ENCODE measurements at regions not wholly inside any gene's neighbourhood (a gene's known extent, or its start where the extent isn't known, plus 50 kb on each side); places are given as distances from the start of the nearest gene placed in this dataset.
"Not testable (repeated sequence)": the region's sequence is repeated elsewhere in the genome, so short reads cannot be mapped to it uniquely, and the experiment has no call there.

- DNase-seq (ENCODE audit: low read depth in 4 of 4, low spot score in 1 of 4) = no peak
Measured at GRCh38 chr5:58204966-58205365, 254.9 kb downstream of the PLK2 start.

DNA sequence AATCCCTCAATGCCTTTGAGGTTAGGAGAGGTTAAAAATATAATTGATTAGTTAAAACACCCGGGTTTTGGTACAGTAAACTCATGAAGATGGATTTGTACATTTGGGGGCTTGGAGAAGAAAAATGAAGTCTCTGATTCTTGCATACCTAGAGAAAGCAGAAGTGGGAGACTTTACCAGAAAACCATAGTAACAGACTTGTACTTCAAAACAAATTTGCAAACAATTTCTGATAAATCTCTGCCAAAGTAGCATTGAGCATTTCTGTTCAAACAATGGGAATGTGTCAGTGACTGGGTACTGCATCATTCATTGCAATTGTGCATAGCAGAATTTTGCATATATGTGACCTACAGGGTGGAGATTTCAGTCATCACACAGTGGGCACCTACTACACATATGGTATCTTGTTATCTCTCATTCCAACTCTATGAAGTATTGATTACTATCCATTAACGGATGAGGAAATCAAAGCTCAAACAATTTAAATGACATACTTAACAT is 256.9 kb downstream of the PLK2 start:
- DNase-seq (ENCODE audit: low read depth in 4 of 4, low spot score in 1 of 4) = no peak

DNA sequence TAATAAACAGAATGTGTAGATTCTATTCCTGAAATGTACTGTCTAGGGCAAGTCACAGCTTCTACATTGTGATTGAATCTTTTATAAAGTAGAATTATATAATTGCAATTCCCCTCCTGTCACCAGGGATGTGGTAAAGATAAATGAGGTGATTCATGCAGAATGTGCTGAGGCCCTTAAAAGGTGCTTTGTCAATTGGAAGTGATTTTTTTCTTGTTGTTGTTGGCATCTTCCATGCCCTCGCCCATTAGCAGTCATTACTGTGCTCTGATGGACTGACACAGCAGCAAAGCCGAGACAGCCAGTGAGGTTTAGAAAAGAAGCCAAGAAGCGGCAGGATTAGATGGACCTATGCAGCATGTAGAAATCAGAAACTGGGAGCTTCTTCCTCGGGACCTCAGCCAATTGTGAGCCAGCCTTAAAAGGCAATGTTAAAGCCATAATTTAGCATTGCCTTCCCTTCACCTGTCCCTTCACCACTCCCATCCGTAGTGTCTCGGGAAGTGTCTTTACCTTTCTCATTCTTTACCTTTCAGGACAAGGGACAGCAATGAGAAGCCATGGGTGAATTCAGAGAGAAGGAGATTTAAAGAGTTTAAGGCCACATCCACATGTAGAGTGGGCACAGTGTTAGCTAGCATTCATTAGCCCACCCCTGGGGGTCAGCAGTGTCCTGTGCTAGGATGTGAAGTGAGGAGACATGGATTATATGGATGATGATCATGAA is 257.8 kb downstream of the PLK2 start:
- no peak for DNase-seq (ENCODE audit: low read depth in 4 of 4, low spot score in 1 of 4)

- no peak for DNase-seq (ENCODE audit: low read depth in 4 of 4, low spot score in 1 of 4)
Measured at GRCh38 chr5:58200451-58200850, 259.4 kb downstream of the PLK2 start.

GRCh38 chr5:58199087-58199486 is 260.8 kb downstream of the PLK2 start:
- no peak for DNase-seq (ENCODE audit: low read depth in 4 of 4, low spot score in 1 of 4)

GRCh38 chr5:58198330-58198729 is 261.6 kb downstream of the PLK2 start:
- no peak for DNase-seq (ENCODE audit: low read depth in 4 of 4, low spot score in 1 of 4)

DNA sequence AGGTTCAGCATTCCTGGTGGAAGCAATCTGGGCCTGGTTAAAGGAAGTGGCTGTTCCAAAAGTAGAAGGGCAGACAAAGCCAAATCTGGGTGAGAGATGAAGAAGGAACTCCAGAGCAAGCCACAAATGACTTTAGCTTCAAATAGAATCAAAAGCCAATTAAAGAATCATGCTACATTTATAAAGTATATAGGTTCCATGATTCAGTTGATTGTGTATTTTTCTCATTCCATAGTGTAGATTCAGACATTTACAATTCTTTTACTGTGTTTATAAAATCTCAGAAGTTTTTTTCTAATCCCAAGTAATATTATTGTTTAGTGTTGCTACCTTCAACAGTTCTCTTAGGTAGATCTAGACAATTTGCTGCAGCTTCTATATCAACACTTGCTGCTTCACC is 262.0 kb downstream of the PLK2 start:
- DNase-seq (ENCODE audit: low read depth in 4 of 4, low spot score in 1 of 4) = no peak

DNA sequence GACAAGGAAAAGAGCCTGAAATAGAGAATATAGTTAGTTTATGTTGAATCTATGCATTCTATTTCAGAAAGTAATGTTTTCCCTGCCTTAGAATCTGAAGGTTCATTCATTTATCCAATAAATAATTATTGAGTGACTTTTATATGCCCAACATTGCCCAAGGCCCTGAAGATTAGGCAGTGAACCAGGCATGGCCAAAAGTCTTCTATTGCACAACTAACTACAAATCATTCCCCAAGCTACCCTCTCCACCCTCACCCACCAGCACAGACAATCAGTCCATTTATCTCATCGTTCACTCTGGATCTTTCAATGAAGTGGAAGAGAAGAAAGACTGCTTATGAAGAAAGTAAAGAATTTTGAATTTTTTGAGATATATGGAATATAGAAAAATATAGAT is 268.4 kb downstream of the PLK2 start:
- DNase-seq (ENCODE audit: low read depth in 4 of 4, low spot score in 1 of 4) = no peak

DNA sequence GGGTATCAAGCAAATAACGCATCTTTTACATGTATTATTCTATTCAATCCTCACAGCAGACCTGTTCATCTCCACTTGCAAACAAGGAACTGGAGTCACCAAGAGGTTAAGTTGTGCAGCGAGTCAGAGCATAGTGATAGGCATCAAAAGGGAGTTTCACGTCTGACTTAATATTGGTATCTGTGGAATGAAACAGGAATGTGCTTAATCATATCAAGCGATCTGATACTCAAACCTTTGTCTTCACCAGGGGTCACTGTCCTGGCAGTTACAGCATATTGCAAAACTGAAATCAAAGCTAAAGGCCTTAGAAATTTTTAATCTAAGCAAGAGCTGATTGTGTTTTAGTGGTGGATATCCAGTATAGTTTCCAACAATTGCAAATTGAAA is 271.6 kb downstream of the PLK2 start:
- no peak for DNase-seq (ENCODE audit: low read depth in 4 of 4, low spot score in 1 of 4)

DNA sequence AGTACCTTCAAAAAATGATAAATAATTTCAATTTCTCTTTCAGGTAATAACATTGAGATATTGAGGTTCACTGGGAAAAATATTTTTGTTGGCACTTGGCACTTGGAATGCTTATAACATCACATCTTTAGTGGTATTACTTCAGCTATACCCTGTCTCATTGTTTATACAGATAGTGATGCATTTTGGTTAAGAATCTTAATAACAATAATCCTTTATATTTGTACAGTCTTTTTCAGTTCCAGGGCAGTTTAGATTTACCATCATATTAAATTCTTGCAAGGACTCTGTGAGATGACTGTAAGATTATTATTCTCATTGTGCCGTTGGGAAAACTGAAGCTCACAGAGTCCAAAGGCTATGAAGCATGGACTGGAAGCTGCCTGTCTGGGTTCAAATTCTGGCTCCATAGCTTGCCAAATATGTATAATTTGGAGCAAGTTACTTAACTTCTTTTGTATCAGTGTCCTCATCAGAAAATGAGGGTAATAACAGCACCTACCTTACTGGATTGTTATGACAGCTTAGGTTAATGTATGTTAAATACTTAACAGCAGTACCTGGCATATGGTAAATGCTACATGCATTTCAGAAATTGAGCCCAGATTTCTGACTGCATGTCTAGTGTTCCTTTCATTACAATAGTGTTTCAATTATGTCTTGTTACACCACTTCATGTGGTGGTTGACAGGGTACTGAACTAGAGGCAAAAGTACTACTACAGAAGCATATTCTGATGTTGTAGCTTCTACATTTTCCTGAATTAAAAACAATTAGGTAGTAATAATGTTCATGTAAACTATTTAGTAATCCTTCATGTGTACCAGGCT is 272.2 kb downstream of the PLK2 start:
- no peak for DNase-seq (ENCODE audit: low read depth in 4 of 4, low spot score in 1 of 4)

- no peak for DNase-seq (ENCODE audit: low read depth in 4 of 4, low spot score in 1 of 4)
Measured at GRCh38 chr5:58185801-58186200, 274.1 kb downstream of the PLK2 start.

- DNase-seq (ENCODE audit: low read depth in 4 of 4, low spot score in 1 of 4) = no peak
Measured at GRCh38 chr5:58185397-58185796, 274.5 kb downstream of the PLK2 start.

- no peak for DNase-seq (ENCODE audit: low read depth in 4 of 4, low spot score in 1 of 4)
Measured at GRCh38 chr5:58184910-58185309, 275.0 kb downstream of the PLK2 start.

- no peak for DNase-seq (ENCODE audit: low read depth in 4 of 4, low spot score in 1 of 4)
Measured at GRCh38 chr5:58183786-58184085, 276.1 kb downstream of the PLK2 start.

- DNase-seq (ENCODE audit: low read depth in 4 of 4, low spot score in 1 of 4) = no peak
Measured at GRCh38 chr5:58183078-58183785, 276.7 kb downstream of the PLK2 start.

GRCh38 chr5:58182287-58182841 is 277.5 kb downstream of the PLK2 start:
- no peak for DNase-seq (ENCODE audit: low read depth in 4 of 4, low spot score in 1 of 4)

- no peak for DNase-seq (ENCODE audit: low read depth in 4 of 4, low spot score in 1 of 4)
Measured at GRCh38 chr5:58181578-58182286, 278.2 kb downstream of the PLK2 start.

DNA sequence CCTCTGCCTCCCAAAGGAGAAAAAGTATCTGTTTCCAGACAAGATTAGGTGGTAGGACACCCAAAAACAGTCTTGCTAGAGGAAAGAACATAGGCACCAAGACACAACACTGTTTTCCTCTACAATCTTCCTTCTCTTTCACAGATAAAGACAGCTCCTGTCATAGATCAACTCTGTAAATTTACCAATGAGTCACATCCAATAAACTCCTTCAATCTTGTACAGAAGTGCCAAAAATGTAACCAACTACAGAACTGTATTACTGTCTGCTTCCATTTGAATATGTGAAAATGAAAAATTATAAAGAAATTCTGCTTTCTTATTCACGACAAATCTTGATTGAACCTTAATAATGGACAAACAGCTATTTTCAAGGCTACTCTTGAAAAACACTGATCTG is 286.9 kb downstream of the PLK2 start:
- no peak for DNase-seq (ENCODE audit: low read depth in 4 of 4, low spot score in 1 of 4)

DNA sequence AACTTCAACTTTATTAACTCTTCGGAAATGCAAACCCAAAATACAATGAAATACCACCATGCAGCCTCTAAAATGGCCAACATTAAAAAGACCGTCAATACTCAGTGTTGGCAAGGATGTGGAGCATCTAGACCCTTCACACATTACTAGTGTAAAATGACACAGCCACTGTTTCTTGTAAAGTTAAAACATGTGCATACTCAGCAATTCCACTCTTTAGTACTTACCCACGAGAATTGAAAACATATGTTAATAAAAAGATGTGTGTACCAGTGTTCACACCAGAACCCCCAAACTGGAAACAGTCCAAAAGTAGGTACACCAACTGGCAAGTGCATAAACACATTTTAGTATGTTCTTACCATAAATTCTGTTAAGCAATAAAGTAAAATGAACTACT is 294.7 kb downstream of the PLK2 start:
- DNase-seq (ENCODE audit: low read depth in 4 of 4, low spot score in 1 of 4) = no peak

GRCh38 chr5:58161889-58162288 is 298.0 kb downstream of the PLK2 start:
- DNase-seq (ENCODE audit: low read depth in 4 of 4, low spot score in 1 of 4) = not testable (repeated sequence)

All from stimulated activated CD4-positive, alpha-beta T cell treated with anti-CD3 and anti-CD28 coated beads, Interleukin-1b, Interleukin-23, amount 100 ng/mL, for 24 hours (primary cell).